SK-N-SH (cell line): ENCODE measurements at regions not wholly inside any gene's neighbourhood (a gene's known extent, or its start where the extent isn't known, plus 50 kb on each side); places are given as distances from the start of the nearest gene placed in this dataset.

Source experiments
- CTCF ChIA-PET: fragments of 300-600, 350-600 bp; formaldehyde crosslinking; extraction: SDS; loops from one replicate; lab custom pipeline; 2021; lab: Yijun Ruan, JAX
- POLR2A ChIA-PET: fragments of 350-600 bp; sonication (Branson Sonifier 250); formaldehyde crosslinking; extraction: SDS; loops from one replicate; lab custom pipeline; 2020; ENCODE audit warnings: antibody characterized with exemption, inconsistent platforms; lab: Yijun Ruan, JAX
- DNase-seq: peaks from one replicate; pipeline ENCODE4 v3.0.0; 2012
- H2AFZ ChIP-seq: fragments of 200-600 bp; sonication (generic); 2 replicates; pipeline ENCODE4 v1.8.1; 2016; ENCODE audit warnings: antibody characterized with exemption, mild to moderate bottlenecking, low read depth
- H3F3A ChIP-seq: fragments of 200-600 bp; sonication (generic); replicated peaks from 2 replicates; pipeline ENCODE3; 2016; ENCODE audit warnings: antibody characterized with exemption, mild to moderate bottlenecking; ENCODE audit not compliant: insufficient read depth
- H3K27ac ChIP-seq, 2 experiments: fragments of 200-500 bp in 1 of 2; fragments of 200-600 bp in 1 of 2; sonication (Bioruptor generic) in 1 of 2; sonication (generic), shearing (Covaris generic) in 1 of 2; 2 replicates each; pipeline versions ENCODE4 v1.5.1 to v1.6.1; 2014 to 2016; ENCODE audit warnings: low read depth in 2 of 2, inconsistent platforms in 1 of 2, low read length in 1 of 2, mild to moderate bottlenecking in 1 of 2, mixed read lengths in 1 of 2
- H3K27me3 ChIP-seq: fragments of 200-600 bp; sonication (generic), shearing (Covaris generic); 2 replicates; pipeline ENCODE4 v1.6.1; 2016; ENCODE audit warnings: mixed run types; ENCODE audit not compliant: insufficient read depth
- H3K36me3 ChIP-seq, 2 experiments: fragments of 200-500 bp in 1 of 2; fragments of 200-600 bp in 1 of 2; sonication (Bioruptor generic) in 1 of 2; sonication (generic) in 1 of 2; replicated peaks in 1 of 2; 2 replicates each; pipeline versions ENCODE3 to v1.5.1; 2014 to 2016; ENCODE audit warnings: low read length in 1 of 2, mild to moderate bottlenecking in 1 of 2; ENCODE audit not compliant: insufficient read depth in 2 of 2, control insufficient read depth in 1 of 2
- H3K4me1 ChIP-seq, 2 experiments: fragments of 200-500 bp in 1 of 2; fragments of 200-600 bp in 1 of 2; sonication (Bioruptor generic) in 1 of 2; sonication (generic), shearing (Covaris generic) in 1 of 2; 2 replicates each; pipeline versions ENCODE4 v1.5.1 to v1.6.1; 2014 to 2016; ENCODE audit warnings: low read depth in 1 of 2, low read length in 1 of 2, mixed run types in 1 of 2; ENCODE audit not compliant: insufficient read depth in 2 of 2, control insufficient read depth in 1 of 2
- H3K4me2 ChIP-seq: fragments of 200-600 bp; sonication (generic), shearing (Covaris generic); 2 replicates; pipeline ENCODE4 v1.6.1; 2017; ENCODE audit warnings: mixed run types
- H3K4me3 ChIP-seq, 2 experiments: fragments of 200-500 bp in 1 of 2; fragments of 200-600 bp in 1 of 2; sonication (Bioruptor generic) in 1 of 2; sonication (generic), shearing (Covaris generic) in 1 of 2; 2 replicates each; pipeline versions ENCODE4 v1.5.1 to v1.8.1; 2014 to 2016; ENCODE audit warnings: low read depth in 2 of 2, inconsistent platforms in 1 of 2, low read length in 1 of 2, mild to moderate bottlenecking in 1 of 2, mixed read lengths in 1 of 2, moderate library complexity in 1 of 2
- H3K79me2 ChIP-seq: fragments of 200-600 bp; sonication (generic); 2 replicates; pipeline ENCODE4 v1.8.1; 2017; ENCODE audit warnings: mild to moderate bottlenecking; ENCODE audit not compliant: insufficient read depth
- H3K9ac ChIP-seq: fragments of 200-600 bp; sonication (generic); 2 replicates; pipeline ENCODE4 v1.6.1; 2017; ENCODE audit warnings: mixed run types
- H3K9me2 ChIP-seq: fragments of 200-600 bp; sonication (generic); 2 replicates; pipeline ENCODE4 v1.6.1; 2017; ENCODE audit warnings: mixed run types
- H3K9me3 ChIP-seq: fragments of 200-600 bp; sonication (generic); 2 replicates; pipeline ENCODE4 v1.6.1; 2017; ENCODE audit warnings: mixed run types, mild to moderate bottlenecking, moderate library complexity
- H4K20me1 ChIP-seq: fragments of 200-600 bp; sonication (generic); 2 replicates; pipeline ENCODE4 v1.6.1; 2017; ENCODE audit warnings: mild to moderate bottlenecking, mixed run types; ENCODE audit not compliant: insufficient read depth
- EP300 ChIP-seq, 2 experiments: IDR thresholded peaks; 2 replicates each; pipeline versions ENCODE4 v1.4.0 to v1.6.1; 2012; ENCODE audit warnings: borderline replicate concordance in 1 of 2, low read depth in 1 of 2, low read length in 1 of 2
- FOSL2 ChIP-seq: IDR thresholded peaks from 2 replicates; pipeline ENCODE4 v1.4.0; 2012; ENCODE audit warnings: low read depth, mild to moderate bottlenecking, moderate library complexity, borderline replicate concordance
- FOXJ3 ChIP-seq: sonication (generic); formaldehyde crosslinking; IDR thresholded peaks from 2 replicates; pipeline ENCODE4 v1.5.1; 2020; ENCODE audit warnings: mild to moderate bottlenecking, missing genetic modification reagents
- GABPA ChIP-seq: IDR thresholded peaks from 2 replicates; pipeline ENCODE4 v1.4.0; 2012; ENCODE audit warnings: low read depth, mild to moderate bottlenecking
- MAX ChIP-seq: IDR thresholded peaks from 2 replicates; pipeline ENCODE4 v1.4.0; 2012; ENCODE audit warnings: low read depth
- PBX3 ChIP-seq: IDR thresholded peaks from 2 replicates; pipeline ENCODE4; 2012
- RAD21 ChIP-seq: IDR thresholded peaks from 2 replicates; pipeline ENCODE4 v1.6.1; 2012; ENCODE audit warnings: mild to moderate bottlenecking, low read length
- RCOR1 ChIP-seq: fragments of 150-350 bp; IDR thresholded peaks from 2 replicates; pipeline ENCODE4 v1.6.1; 2017; ENCODE audit warnings: antibody characterized with exemption, low read length
- REST ChIP-seq: IDR thresholded peaks from 2 replicates; pipeline ENCODE4 v1.6.1; 2012; ENCODE audit warnings: mild to moderate bottlenecking, low read depth, low read length, moderate library complexity
- SIN3A ChIP-seq: IDR thresholded peaks from 2 replicates; pipeline ENCODE4 v1.6.1; 2012; ENCODE audit warnings: low read depth, mild to moderate bottlenecking, low read length, moderate library complexity, borderline replicate concordance
- SMC3 ChIP-seq: IDR thresholded peaks from 2 replicates; pipeline ENCODE4 v1.6.1; 2012; ENCODE audit warnings: low read depth, low read length, improper control_type of control experiment
- USF1 ChIP-seq: IDR thresholded peaks from 2 replicates; pipeline ENCODE4 v1.4.0; 2012; ENCODE audit warnings: low read depth, borderline replicate concordance
- WGBS: methylation state at CpG from one replicate; pipeline ENCODE4 v1.1.6; 2017; ENCODE audit warnings: low lambda C conversion rate; 5-methylcytosine and 5-hydroxymethylcytosine counted together
- TF ChIP-seq, protein P1 (sequence below): IDR thresholded peaks from 2 replicates; pipeline ENCODE4 v1.4.0; 2012; ENCODE audit warnings: low read depth, borderline replicate concordance

DNA sequence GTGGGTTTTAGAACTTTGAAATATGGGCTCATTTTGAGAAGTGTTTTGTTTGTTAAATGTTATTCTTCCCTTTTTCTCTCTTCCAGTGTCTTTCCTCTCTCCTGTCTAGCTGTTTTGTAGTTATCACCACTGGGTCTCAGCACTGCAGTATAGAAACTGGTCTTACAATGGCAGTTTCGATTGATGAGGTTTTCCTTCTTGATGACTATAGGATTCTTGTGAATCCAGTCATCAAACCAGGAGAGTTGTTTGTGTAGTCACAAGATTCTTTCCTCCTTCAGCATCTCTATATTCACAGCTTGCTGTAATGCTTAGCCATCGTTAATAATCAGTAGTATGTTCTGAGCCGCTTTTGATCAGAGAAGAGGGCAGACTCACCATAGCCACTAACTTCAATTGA lies 172.3 kb downstream of the OGFRL1 start:
- Histone ChIP-seq H3K9ac (no peak overlapping the region), H3K27ac (no peak overlapping the region), H3K4me3 (no peak overlapping the region)

DNA sequence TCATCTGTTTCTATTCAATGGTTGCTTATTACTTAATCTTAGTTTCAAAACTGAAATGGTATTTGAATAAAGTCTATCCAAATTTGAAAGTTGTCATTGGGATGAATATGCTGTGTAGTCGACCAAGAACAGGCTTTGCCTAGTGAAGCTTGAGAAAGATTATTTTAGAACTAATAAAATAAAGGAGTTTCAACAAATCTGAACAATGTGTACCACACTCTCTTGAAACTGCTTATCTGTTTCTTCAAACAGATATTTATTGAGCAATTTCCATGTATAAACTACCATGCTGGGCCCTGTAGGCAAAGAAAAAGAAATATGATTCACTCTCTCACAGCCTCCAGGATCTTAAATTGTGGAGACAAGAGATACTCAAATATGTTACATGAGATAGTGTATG lies 174.4 kb downstream of the OGFRL1 start:
- CTCF ChIA-PET: no interaction called here
- TF ChIP-seq FOXJ3 (CRISPR knock-in tag) (no peak), FOSL2 (no peak), SIN3A (no peak), GABPA (no peak), EP300 (IDR thresholded peaks at IDR 0.05; ENCODE audit: borderline replicate concordance in 1 of 2, low read depth in 1 of 2, low read length in 1 of 2) (no peak), REST (no peak), PBX3 (no peak), RCOR1 (no peak), MAX (no peak), RAD21 (no peak), SMC3 (no peak)
- TF ChIP-seq, protein P1, sequence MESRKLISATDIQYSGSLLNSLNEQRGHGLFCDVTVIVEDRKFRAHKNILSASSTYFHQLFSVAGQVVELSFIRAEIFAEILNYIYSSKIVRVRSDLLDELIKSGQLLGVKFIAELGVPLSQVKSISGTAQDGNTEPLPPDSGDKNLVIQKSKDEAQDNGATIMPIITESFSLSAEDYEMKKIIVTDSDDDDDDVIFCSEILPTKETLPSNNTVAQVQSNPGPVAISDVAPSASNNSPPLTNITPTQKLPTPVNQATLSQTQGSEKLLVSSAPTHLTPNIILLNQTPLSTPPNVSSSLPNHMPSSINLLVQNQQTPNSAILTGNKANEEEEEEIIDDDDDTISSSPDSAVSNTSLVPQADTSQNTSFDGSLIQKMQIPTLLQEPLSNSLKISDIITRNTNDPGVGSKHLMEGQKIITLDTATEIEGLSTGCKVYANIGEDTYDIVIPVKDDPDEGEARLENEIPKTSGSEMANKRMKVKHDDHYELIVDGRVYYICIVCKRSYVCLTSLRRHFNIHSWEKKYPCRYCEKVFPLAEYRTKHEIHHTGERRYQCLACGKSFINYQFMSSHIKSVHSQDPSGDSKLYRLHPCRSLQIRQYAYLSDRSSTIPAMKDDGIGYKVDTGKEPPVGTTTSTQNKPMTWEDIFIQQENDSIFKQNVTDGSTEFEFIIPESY: no peak
- TF ChIP-seq, all 33 proteins: peak for 0
- POLR2A ChIA-PET: no interaction called here
- Histone ChIP-seq H3K4me2 (no peak overlapping the region), H2AFZ (no peak overlapping the region), H4K20me1 (no peaks in the 10 kb centered on the region), H3K9me2 (no peaks in the 10 kb centered on the region), H3K36me3 (no peaks in the 10 kb centered on the region), H3K27ac (no peak overlapping the region), H3K4me1 (no peaks in the 10 kb centered on the region), H3K79me2 (no peaks in the 10 kb centered on the region), H3K27me3 (no peaks in the 10 kb centered on the region), H3K9me3 (peaks cover 19% of the 10 kb centered on the region; the same call in 1 of the 2 replicates), H3K4me3 (no peak overlapping the region), H3K9ac (no peak overlapping the region), H3F3A (peaks cover 9% of the 10 kb centered on the region)
- WGBS: 9% methylated on average over 1 of the region's 1 CpG
- DNase-seq: no peak

More for the DNA sequence above, 172.3 kb downstream of the OGFRL1 start:
- H3K36me3 ChIP-seq: no peaks in the 10 kb centered on the region
- H3K4me2 ChIP-seq: no peak overlapping the region
- peaks cover 17% of the 10 kb centered on the region; the same call in 1 of the 2 replicates for H3K9me3 ChIP-seq
- no peaks in the 10 kb centered on the region for H3K9me2 ChIP-seq
- H3F3A ChIP-seq: peaks cover 8% of the 10 kb centered on the region
- ChIA-PET CTCF (no interaction called here), POLR2A (no interaction called here)
- DNase-seq: no peak
- H4K20me1 ChIP-seq: no peaks in the 10 kb centered on the region
- no peaks in the 10 kb centered on the region for H3K4me1 ChIP-seq
- H3K79me2 ChIP-seq: no peaks in the 10 kb centered on the region
- no peaks in the 10 kb centered on the region for H3K27me3 ChIP-seq
- peak; percentile 41; the same call in 1 of the 2 replicates for TF ChIP-seq FOSL2
- TF ChIP-seq USF1: no peak
- WGBS: 38% methylated on average over 3 of the region's 3 CpGs
- H2AFZ ChIP-seq: no peak overlapping the region
